ENCODE measurements at regions not wholly inside any gene's neighbourhood (a gene's known extent, or its start where the extent isn't known, plus 50 kb on each side); places are given as distances from the start of the nearest gene placed in this dataset.

DNA sequence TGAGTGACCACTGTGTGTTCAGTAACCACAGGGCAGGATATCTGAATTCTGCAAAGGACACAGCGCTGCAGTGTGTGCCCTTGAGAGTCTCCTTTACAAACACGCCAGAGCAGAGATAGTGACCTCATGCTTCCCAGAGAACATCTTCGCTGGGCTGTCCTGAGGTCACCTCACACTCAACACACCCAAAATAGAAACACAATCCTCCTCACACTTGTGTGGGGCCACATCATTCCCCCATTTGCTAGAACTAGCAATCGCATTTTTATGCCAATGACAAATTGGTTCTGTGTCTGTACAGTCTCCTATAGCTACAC lies 140.1 kb upstream of the NRIP1 start:
- no peak for TF ChIP-seq ZFX (IDR thresholded peaks at IDR 0.05; ENCODE audit: borderline replicate concordance)
- TF ChIP-seq, protein P1, sequence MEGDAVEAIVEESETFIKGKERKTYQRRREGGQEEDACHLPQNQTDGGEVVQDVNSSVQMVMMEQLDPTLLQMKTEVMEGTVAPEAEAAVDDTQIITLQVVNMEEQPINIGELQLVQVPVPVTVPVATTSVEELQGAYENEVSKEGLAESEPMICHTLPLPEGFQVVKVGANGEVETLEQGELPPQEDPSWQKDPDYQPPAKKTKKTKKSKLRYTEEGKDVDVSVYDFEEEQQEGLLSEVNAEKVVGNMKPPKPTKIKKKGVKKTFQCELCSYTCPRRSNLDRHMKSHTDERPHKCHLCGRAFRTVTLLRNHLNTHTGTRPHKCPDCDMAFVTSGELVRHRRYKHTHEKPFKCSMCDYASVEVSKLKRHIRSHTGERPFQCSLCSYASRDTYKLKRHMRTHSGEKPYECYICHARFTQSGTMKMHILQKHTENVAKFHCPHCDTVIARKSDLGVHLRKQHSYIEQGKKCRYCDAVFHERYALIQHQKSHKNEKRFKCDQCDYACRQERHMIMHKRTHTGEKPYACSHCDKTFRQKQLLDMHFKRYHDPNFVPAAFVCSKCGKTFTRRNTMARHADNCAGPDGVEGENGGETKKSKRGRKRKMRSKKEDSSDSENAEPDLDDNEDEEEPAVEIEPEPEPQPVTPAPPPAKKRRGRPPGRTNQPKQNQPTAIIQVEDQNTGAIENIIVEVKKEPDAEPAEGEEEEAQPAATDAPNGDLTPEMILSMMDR (IDR thresholded peaks at IDR 0.05) = no peak
